Activated CD4-positive, alpha-beta T cell treated with anti-CD3 and anti-CD28 coated beads, Interleukin-2, amount 50 U/mL, for 1 hour (primary cell): ENCODE measurements at regions not wholly inside any gene's neighbourhood (a gene's known extent, or its start where the extent isn't known, plus 50 kb on each side); places are given as distances from the start of the nearest gene placed in this dataset.
A peak's percentile ranks its signal among the peaks of the same experiment; 100 is the strongest.

ENCODE experiments used
- DNase-seq: peaks from one replicate; pipeline ENCODE4 v3.0.0-alpha.2; 2020

GRCh38 chr7:37504801-37505200 is 56.1 kb upstream of the ELMO1 start:
- no peak for DNase-seq

DNA sequence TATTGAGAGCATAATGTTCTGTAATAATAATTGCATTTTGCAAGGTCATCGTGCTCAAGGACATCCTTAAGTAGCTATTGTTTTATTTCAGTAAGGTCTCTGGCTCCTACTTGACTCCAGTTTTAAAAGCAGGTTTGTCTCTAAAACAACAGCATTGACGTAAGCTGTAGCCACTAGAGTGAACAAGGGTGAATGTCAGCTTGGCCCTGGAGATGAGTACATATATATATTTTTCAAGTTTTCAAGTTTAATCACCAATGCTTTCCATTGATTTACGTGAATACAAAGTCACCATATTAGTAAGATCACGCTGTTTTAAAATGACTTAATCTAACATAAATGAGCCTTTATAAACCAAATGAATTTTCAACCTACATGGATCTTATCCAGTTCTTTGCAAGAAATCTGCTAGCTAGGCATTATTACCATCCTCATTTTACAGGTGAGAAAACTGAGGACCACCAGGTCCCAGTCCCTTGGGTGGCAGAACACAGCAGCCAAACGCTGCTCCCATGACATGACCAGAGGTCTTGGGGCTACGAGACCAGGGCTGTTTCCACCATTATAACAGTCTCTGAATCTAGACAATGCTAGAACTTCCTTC is 57.2 kb upstream of the ELMO1 start:
- no peak for DNase-seq

DNA sequence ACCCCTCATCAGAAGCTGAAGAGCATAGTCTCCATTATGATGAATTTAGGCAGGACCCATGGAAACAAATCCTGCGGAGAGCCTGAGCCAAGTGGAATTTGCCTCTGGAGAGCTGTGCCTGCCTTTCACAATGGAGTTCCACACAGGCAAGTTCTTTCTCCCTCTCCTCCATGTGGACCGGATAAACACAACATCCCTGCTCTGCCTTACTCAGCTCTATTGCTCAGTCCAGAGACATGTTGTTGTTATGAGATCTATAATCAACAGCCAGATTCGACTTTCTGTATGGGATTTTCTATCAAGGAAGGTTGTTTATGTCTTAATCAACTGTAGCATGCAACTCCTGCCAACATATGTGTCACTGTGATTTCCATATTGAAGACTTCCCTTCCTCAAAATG is 59.5 kb upstream of the ELMO1 start:
- DNase-seq, result no peak

DNA sequence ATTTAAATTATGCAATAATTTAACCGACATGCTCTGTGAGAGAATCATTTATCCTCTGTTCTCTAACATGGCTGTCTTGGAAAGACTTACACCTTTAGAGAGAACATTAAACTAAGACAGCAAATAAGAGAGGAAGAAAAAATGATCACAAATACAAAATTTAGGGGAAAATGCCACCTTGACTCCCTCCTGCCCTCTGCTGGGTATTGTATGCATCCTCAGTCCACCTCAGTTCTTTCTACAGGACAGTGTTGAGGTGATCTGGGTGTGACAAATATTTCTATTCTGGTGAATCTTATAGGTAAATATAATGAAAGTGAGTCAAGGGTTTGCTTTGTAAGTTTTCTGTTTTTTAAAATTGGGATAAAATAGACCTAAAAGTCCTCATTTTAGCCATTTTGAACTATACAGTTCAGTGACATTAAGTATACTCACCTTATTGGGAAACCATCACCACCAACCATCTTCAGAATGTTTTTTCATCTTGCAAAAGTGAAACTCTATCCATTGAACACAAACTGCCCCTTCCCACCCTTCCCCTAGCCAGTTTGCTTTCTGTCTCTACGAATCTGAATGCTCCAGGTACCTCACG is 61.5 kb upstream of the ELMO1 start:
- peak; percentile 16 for DNase-seq

- no peak for DNase-seq
Measured at GRCh38 chr7:37511915-37512314, 63.3 kb upstream of the ELMO1 start.

GRCh38 chr7:37514497-37514896 is 65.8 kb upstream of the ELMO1 start:
- DNase-seq, result no peak

DNA sequence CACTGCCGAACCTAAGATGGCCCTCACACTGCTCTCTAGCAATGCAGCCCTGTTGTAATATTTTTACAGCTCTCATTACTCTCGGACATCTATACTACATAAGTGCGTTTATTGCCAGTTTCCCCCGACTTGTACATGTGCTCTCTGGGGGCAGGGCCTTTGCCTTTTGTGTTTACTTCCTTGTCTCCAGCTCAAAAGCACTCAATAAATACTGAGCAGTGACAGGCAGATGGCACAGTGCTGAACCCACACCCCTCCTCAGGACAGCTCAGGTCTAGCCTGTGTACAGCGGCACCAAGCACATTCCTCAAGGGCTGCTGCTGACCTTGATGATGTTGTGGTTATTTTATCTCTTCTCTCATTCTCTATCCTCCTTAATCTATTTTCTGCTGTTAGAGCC is 68.0 kb upstream of the ELMO1 start:
- no peak for DNase-seq

DNA sequence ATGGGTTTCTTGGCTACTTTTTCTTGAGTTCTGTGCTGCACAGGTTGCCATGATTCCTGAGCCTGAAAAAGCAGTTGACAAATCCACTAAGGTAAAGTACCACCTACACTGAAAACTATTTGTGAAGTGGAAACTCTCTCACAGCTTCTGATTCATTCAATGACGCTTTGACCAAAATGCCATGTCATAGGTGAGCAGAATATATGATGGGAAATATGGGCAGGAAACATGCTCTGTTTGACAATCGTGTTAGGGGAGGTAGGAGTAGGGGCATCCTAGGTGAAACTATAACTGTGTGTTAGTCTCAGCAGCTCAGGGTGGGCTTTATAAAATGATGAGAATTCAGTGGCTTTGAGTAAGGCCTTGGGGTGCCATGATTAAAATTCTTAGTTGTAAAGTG is 69.6 kb upstream of the ELMO1 start:
- no peak for DNase-seq

DNA sequence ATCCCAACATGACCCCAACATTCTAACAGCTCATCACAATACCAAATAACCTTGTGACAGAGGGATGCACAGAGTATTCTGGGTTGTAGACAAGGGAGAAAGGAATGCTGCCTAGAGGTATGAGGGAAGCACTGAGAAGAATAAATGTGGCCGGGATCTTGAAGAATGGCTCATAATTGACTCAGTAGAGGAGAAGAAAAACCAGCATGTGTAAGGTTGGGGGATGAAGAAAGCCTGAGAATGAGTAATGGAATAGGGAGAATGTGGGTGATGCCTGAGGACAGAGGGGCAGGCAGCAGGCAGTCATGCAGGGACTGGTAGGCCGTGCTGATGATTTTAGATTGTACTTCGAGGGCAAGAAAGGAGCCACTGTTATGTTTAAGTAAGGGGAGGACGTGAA is 75.4 kb upstream of the ELMO1 start:
- DNase-seq, result no peak

DNA sequence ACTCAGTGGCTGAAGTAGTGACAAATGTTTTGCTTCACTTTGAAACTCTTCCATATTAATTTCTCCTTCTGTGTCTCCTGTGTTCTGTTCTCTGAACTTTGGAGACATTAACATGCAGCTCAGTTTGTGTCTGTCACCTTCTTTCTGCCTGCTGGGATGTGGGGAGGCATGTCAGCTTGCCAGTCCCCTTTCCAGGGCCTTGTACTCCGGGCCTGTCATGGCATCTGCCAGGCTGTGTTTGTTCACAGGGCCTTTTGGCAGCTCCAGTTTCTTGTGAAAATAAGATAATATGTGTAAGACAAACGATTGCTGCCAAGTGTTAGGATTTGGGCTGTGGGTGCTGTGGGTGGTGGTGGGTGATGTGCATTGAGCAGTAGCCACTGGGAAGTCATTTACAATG is 76.1 kb upstream of the ELMO1 start:
- no peak for DNase-seq

- DNase-seq, result no peak
Measured at GRCh38 chr7:37526623-37527022, 78.0 kb upstream of the ELMO1 start.

DNA sequence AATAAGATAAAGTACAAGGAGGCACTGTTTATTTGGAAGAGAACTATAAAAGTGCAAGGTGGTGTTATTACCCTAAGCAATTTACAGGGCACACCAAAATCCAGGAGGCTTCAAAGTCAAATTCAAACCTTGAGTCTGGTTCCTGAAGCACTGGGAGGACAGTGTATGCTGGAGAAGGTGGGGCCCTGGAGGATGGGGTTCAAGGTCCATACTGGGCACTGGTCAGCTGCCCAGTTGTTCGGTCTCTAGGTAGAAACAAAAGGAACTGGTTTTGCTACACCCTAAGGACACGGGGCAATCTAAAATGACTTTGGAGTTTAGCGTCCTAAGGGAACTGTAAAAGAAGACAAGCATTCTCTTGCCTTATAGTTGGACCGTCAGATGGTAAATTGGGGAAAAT is 78.4 kb upstream of the ELMO1 start:
- DNase-seq, result no peak

GRCh38 chr7:37531225-37531624 is 82.6 kb upstream of the ELMO1 start:
- no peak for DNase-seq

GRCh38 chr7:37532636-37533035 is 84.0 kb upstream of the ELMO1 start:
- DNase-seq, result no peak

DNA sequence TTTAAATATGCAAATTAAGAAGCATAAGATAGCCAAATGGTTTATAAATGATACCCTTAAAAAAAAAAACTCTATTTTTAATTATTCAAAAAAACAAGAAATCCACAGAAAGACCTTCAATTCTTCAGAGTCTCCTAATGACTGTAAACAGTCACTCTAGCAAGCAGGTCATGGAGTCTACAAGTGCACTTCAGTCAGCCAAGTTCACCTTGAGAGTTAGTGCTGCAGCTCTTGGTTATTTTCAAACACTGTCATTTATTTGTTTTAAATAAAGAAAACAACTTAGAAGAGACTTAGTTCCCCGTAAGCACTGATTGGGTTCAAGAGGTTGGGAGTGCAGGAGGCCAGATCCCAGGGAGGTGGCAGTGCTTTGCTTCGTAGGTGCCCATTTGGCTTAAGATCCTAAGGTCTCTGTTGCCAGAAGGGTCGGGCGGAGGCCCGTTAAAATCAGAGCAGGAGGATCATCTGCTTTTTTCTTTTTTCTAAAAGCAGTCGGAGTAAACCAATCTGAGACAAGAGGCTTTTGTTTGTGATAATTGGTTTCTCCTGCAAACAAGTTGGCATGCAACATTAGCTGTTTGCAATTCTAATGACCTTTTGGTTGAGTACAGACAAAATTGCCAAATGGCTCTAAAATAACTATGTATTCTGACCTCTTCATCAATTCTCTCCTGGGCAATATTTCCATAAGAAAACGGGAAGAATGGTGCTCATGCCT is 86.4 kb upstream of the ELMO1 start:
- DNase-seq, result no peak

- no peak for DNase-seq
Measured at GRCh38 chr7:37535841-37536240, 87.2 kb upstream of the ELMO1 start.

DNA sequence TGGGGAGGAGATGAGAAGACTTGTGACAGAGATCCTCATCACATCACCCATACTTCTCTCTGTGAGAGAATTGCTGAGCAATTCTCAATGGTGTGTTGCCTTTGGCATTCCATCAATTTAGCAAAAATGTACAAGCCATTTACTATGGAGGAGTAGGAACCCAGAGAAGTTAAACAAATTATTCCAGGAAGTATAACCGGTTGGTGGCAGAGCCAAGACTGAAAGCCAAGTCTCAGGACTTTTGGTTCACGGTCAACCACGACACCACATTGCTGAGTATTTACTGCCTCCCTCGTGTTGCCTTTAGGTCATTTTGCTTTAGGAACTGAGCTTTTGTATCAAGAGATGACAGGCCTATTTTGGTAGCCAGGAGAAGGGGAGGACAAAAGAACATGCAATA is 88.0 kb upstream of the ELMO1 start:
- DNase-seq, result no peak

DNA sequence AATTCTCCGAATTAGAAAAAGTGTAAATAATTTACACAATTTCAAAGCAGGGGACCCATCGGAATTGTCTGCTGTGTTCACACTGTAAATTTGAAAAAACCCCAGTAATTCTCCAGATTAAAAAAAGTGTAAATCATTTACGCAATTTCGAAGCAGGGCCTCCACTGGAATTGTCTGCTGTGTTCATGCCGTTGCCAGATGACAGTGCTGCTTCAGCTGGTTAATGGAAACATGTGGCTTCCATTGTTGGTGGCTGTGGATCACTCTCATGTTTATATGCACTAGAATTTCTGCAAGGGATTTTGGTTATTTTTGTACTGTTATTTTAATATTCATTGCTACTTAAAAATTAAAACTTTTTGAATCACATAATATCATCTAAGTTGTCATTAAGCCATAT is 88.8 kb upstream of the ELMO1 start:
- no peak for DNase-seq

DNA sequence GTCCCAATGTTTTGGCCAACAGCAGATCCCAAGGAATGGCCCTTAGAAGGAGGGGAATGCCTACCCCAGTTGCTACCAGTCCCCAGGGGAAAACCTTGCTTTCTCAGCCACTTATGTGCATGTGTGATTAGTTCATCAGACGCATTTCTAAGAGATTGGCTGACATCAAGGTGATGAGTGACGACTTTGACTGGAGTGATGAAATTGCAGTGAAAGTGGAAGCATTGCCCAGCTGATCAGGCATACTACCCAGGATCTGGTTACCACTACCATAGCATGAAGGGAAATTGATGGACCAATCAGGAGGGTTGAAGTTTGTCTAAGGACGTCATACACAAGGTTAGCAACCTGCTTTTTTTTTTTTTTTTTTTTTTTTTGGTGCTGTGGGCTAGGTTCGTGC is 90.3 kb upstream of the ELMO1 start:
- DNase-seq, result no peak

DNA sequence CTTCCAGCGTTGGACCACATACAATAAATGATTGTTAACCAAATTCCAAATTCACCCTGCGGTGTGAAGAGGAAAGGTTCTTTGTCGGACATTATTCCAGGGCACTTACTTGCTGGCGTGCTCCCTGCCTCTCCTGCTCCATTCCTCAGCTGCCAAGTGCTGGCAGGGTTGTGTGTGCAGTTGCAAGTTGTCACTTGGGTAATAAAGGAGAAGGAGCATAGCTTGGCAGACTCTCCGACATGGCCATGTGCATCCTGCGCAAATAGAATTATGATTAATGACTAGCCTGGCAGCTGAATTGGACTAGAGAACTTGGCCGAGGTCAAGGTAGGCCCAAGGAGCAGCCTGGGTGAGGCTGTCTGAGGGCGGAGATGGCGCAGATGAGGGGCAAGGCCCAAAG is 92.3 kb upstream of the ELMO1 start:
- no peak for DNase-seq

GRCh38 chr7:37541810-37542443 is 93.3 kb upstream of the ELMO1 start:
- no peak for DNase-seq

GRCh38 chr7:37545619-37546534 is 97.2 kb upstream of the ELMO1 start:
- DNase-seq, result no peak

- no peak for DNase-seq
Measured at GRCh38 chr7:37546677-37547076, 98.0 kb upstream of the ELMO1 start.
